Smooth muscle cell (in vitro differentiated cells): ENCODE measurements at regions not wholly inside any gene's neighbourhood (a gene's known extent, or its start where the extent isn't known, plus 50 kb on each side); places are given as distances from the start of the nearest gene placed in this dataset.

ENCODE experiments used
- DNase-seq: peaks from one replicate; lab custom pipeline; 2025; ENCODE audit not compliant: unreplicated experiment; lab: John Stamatoyannopoulos, UW
- H2AFZ ChIP-seq: fragments of 200-600 bp; sonication (generic); 2 replicates; pipeline ENCODE4 v1.6.0; 2016; ENCODE audit warnings: antibody characterized with exemption, low read depth, mild to moderate bottlenecking
- H3F3A ChIP-seq: fragments of 200-600 bp; sonication (generic); 2 replicates; pipeline ENCODE4 v1.6.0; 2017; ENCODE audit warnings: antibody characterized with exemption, low read depth
- H3K27ac ChIP-seq: fragments of 200-600 bp; sonication (generic); 2 replicates; pipeline ENCODE4 v1.5.1; 2016; ENCODE audit warnings: low read depth, mild to moderate bottlenecking
- H3K27me3 ChIP-seq: fragments of 200-600 bp; sonication (generic); 2 replicates; pipeline ENCODE4 v1.6.1; 2016; ENCODE audit warnings: low read depth, mild to moderate bottlenecking
- H3K36me3 ChIP-seq: fragments of 200-600 bp; sonication (generic); 2 replicates; pipeline ENCODE4 v1.5.1; 2016; ENCODE audit warnings: low read depth
- H3K4me1 ChIP-seq: fragments of 200-600 bp; sonication (generic); 2 replicates; pipeline ENCODE4 v1.5.1; 2016; ENCODE audit warnings: low read depth
- H3K4me2 ChIP-seq: fragments of 200-600 bp; sonication (generic); 2 replicates; pipeline ENCODE4 v1.6.0; 2016; ENCODE audit warnings: mild to moderate bottlenecking
- H3K4me3 ChIP-seq: fragments of 200-600 bp; sonication (generic); 2 replicates; pipeline ENCODE4 v1.5.1; 2016; ENCODE audit warnings: mild to moderate bottlenecking
- H3K79me2 ChIP-seq: fragments of 200-600 bp; sonication (generic); 2 replicates; pipeline ENCODE4 v1.6.0; 2016; ENCODE audit warnings: low read depth, mild to moderate bottlenecking
- H3K9ac ChIP-seq: fragments of 200-600 bp; sonication (generic); 2 replicates; pipeline ENCODE4 v1.6.0; 2016; ENCODE audit warnings: low read depth
- H3K9me3 ChIP-seq: fragments of 200-600 bp; sonication (generic); replicated peaks from 2 replicates; pipeline ENCODE4 v1.5.1; 2016; ENCODE audit warnings: low read depth
- H4K20me1 ChIP-seq: fragments of 200-600 bp; sonication (generic); 2 replicates; pipeline ENCODE4 v1.6.0; 2016; ENCODE audit warnings: low read depth
- WGBS: methylation state at CpG from one replicate; pipeline ENCODE4 v1.1.7; 2016; ENCODE audit warnings: low lambda C conversion rate; 5-methylcytosine and 5-hydroxymethylcytosine counted together
- TF ChIP-seq, protein P1 (sequence below): fragments of 200-600 bp; sonication (generic); IDR thresholded peaks from 2 replicates; pipeline ENCODE4 v1.5.1; 2017; ENCODE audit warnings: borderline replicate concordance, mild to moderate bottlenecking, antibody characterized with exemption; ENCODE audit not compliant: insufficient read depth, poor library complexity, severe bottlenecking

DNA sequence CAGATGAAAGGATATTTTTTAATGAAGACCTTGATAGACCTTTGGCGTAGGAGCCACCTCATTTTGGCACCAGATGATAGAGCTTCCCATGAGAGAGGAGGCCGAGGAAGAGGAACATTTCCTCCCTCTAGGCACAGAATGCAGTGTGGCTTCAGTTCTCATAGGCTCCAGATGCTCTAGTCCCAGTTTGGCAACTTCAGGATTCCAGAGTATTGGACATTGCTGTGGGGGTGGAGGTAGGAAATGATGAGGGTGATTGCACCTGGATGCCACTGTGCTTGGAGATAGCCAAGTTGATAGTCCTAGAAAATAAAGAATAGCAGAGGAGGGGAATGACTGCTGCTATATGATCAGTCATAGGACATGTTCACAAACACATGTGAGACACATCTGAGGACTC, 58.3 kb upstream of the KY start:
- Histone ChIP-seq H3K27ac (peak overlapping the region; percentile 97), H3F3A (peaks cover 8% of the 10 kb centered on the region), H3K4me3 (no peak overlapping the region), H3K27me3 (no peaks in the 10 kb centered on the region), H2AFZ (no peak overlapping the region), H3K4me2 (peak overlapping the region; percentile 77), H4K20me1 (no peaks in the 10 kb centered on the region), H3K4me1 (no peaks in the 10 kb centered on the region), H3K36me3 (no peaks in the 10 kb centered on the region), H3K79me2 (no peaks in the 10 kb centered on the region), H3K9me3 (no peaks in the 10 kb centered on the region), H3K9ac (peak overlapping the region; percentile 85)
- DNase-seq, result no peak
- WGBS, result 72% methylated on average over 2 of the region's 2 CpGs
- TF ChIP-seq, protein P1, sequence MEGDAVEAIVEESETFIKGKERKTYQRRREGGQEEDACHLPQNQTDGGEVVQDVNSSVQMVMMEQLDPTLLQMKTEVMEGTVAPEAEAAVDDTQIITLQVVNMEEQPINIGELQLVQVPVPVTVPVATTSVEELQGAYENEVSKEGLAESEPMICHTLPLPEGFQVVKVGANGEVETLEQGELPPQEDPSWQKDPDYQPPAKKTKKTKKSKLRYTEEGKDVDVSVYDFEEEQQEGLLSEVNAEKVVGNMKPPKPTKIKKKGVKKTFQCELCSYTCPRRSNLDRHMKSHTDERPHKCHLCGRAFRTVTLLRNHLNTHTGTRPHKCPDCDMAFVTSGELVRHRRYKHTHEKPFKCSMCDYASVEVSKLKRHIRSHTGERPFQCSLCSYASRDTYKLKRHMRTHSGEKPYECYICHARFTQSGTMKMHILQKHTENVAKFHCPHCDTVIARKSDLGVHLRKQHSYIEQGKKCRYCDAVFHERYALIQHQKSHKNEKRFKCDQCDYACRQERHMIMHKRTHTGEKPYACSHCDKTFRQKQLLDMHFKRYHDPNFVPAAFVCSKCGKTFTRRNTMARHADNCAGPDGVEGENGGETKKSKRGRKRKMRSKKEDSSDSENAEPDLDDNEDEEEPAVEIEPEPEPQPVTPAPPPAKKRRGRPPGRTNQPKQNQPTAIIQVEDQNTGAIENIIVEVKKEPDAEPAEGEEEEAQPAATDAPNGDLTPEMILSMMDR, result no peak

DNA sequence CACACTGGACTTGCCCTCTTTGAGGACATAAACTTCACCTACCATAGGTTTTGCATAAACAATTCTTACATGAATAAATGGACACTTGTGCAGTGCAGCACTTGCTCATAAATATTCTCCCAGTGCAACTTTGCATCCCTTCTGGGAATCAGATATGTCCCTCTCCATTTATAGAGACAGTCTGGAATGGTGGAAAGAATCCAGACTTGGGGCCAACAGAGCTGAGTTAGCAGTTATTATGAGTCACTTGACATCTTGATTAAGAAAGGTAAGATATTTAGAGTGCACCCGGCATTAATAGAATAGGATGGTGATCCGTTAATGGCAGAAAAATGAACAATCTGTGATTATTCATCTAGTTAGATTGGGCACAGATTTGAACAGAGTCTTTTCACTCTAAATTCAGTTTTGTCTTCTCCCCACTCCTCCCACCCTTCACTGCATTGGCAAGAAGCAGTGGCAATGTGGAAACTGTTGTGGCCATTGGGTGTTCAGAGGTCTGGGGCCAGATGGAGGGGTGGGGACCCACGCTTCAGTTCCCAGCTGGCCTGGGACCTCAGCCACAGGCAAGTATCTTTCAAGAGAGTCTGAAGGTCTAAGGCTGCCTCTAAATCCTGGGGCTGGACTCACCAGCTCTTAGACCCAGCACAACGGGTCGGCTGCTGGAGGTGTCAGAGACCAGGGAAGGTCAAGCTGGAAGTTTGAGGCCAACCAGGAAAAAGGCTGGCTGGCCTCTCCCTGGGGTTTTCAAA, 58.9 kb upstream of the KY start:
- WGBS, result 52% methylated on average over 5 of the region's 5 CpGs
- H3F3A ChIP-seq, result peaks cover 8% of the 10 kb centered on the region
- H3K36me3 ChIP-seq, result no peaks in the 10 kb centered on the region
- H3K79me2 ChIP-seq, result no peaks in the 10 kb centered on the region
- H3K4me2 ChIP-seq, result peak overlapping the region; percentile 77
- no peaks in the 10 kb centered on the region for H3K4me1 ChIP-seq
- no peaks in the 10 kb centered on the region for H3K9me3 ChIP-seq
- no peak for DNase-seq
- no peaks in the 10 kb centered on the region for H4K20me1 ChIP-seq
- H3K4me3 ChIP-seq, result no peak overlapping the region
- TF ChIP-seq, protein P1, result no peak
- H2AFZ ChIP-seq, result no peak overlapping the region
- H3K27me3 ChIP-seq, result no peaks in the 10 kb centered on the region
- H3K9ac ChIP-seq, result peak overlapping the region; percentile 85
- peak overlapping the region; percentile 97 for H3K27ac ChIP-seq

DNA sequence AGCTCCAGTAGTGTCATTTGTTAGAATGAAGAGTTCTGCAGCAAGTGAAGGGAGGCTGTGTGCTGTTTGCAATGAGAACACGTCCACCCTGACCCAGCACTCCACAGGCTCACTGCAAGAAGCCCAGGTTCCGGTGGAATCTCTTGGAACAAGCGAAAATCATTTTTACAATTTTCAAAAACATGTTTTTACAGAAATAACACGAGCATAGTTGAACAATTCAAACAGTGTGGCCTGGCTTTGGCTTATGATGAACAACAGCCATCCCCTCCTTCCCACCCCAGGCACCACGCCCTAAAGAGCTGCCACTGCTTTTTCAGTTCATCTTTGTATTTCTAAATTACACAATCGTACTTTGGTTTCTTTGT, 59.5 kb upstream of the KY start:
- H3K27ac ChIP-seq, result peak overlapping the region; percentile 97
- no peaks in the 10 kb centered on the region for H3K79me2 ChIP-seq
- no peak overlapping the region for H3K4me3 ChIP-seq
- H4K20me1 ChIP-seq, result no peaks in the 10 kb centered on the region
- H2AFZ ChIP-seq, result no peak overlapping the region
- H3F3A ChIP-seq, result peaks cover 8% of the 10 kb centered on the region
- no peak overlapping the region for H3K4me2 ChIP-seq
- no peaks in the 10 kb centered on the region for H3K27me3 ChIP-seq
- TF ChIP-seq, protein P1, result no peak
- H3K9me3 ChIP-seq, result no peaks in the 10 kb centered on the region
- DNase-seq, result no peak
- no peaks in the 10 kb centered on the region for H3K36me3 ChIP-seq
- no peak overlapping the region for H3K9ac ChIP-seq
- WGBS, result 83% methylated on average over 6 of the region's 6 CpGs
- no peaks in the 10 kb centered on the region for H3K4me1 ChIP-seq

DNA sequence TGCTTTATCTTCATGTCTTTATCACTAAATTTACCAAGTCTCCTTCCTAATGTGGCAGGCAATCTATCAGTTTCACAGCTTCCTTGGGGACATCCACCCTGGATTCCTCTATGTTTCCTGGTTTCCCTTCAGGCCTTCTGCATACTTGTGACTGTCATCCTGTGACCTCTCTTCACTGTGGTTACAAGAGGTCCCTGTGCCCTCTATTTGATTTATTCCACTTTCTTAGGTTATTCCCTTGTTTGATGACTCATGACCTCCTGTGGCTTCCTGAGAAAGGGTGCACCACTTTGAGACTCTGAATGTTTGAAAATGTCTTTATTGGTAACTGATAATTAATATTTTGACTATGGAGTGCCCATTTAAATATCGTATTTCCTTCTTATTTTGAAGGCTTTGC, 60.5 kb upstream of the KY start:
- no peak overlapping the region for H3K4me3 ChIP-seq
- no peaks in the 10 kb centered on the region for H3K9me3 ChIP-seq
- H3K9ac ChIP-seq, result no peak overlapping the region
- no peaks in the 10 kb centered on the region for H4K20me1 ChIP-seq
- no peaks in the 10 kb centered on the region for H3K27me3 ChIP-seq
- no peaks in the 10 kb centered on the region for H3K4me1 ChIP-seq
- no peak overlapping the region for H3K4me2 ChIP-seq
- WGBS, result 89% methylated on average over 1 of the region's 1 CpG
- H3F3A ChIP-seq, result peaks cover 8% of the 10 kb centered on the region
- H3K79me2 ChIP-seq, result no peaks in the 10 kb centered on the region
- H3K36me3 ChIP-seq, result no peaks in the 10 kb centered on the region
- DNase-seq, result no peak
- H3K27ac ChIP-seq, result peak overlapping the region; percentile 60
- TF ChIP-seq, protein P1, result no peak
- H2AFZ ChIP-seq, result no peak overlapping the region
